K562 (cell line): ENCODE measurements at regions not wholly inside any gene's neighbourhood (a gene's known extent, or its start where the extent isn't known, plus 50 kb on each side); places are given as distances from the start of the nearest gene placed in this dataset.

Experiments used
- EZH2 ChIP-seq: IDR thresholded peaks from 2 replicates; pipeline ENCODE4 v1.6.1; 2012; ENCODE audit warnings: low read depth, mild to moderate bottlenecking, inconsistent platforms, low read length, borderline replicate concordance
- FOSL1 ChIP-seq: fragments of 200-800 bp; sonication (Bioruptor generic); conservative IDR thresholded peaks from 2 replicates; pipeline ENCODE4 v1.6.1; 2016; ENCODE audit warnings: missing genetic modification characterization, missing compliant biosample characterization
- KDM1A ChIP-seq, 2 experiments: fragments of 450-650 bp; IDR thresholded peaks; 2 replicates each; pipeline ENCODE4 v1.6.1; 2016; ENCODE audit warnings: mild to moderate bottlenecking in 2 of 2
- TCF7 ChIP-seq: sonication (generic); IDR thresholded peaks from 2 replicates; pipeline ENCODE4 v1.6.1; 2016; ENCODE audit warnings: antibody characterized with exemption, borderline replicate concordance
- TF ChIP-seq, protein P1 (sequence below), 2 experiments: IDR thresholded peaks; 2 replicates each; pipeline ENCODE4 v1.6.1; 2012; ENCODE audit warnings: improper control_type of control experiment in 2 of 2, low read depth in 2 of 2, low read length in 2 of 2, borderline replicate concordance in 1 of 2
- TF ChIP-seq, protein P2 (sequence below), 3 experiments: IDR thresholded peaks in 2 of 3; conservative IDR thresholded peaks in 1 of 3; 2 replicates each; pipeline ENCODE4 v1.5.1; 2011 to 2012; ENCODE audit warnings: low read length in 3 of 3, mild to moderate bottlenecking in 3 of 3, control low read depth in 2 of 3, improper control_type of control experiment in 1 of 3, inconsistent platforms in 1 of 3, low read depth in 1 of 3, mixed read lengths in 1 of 3, moderate library complexity in 1 of 3; ENCODE audit not compliant: insufficient read depth in 2 of 3
- TF ChIP-seq, protein P3 (sequence below): fragments of 450-650 bp; IDR thresholded peaks from 2 replicates; pipeline ENCODE4 v1.6.1; 2016; ENCODE audit warnings: missing biosample characterization, missing genetic modification characterization
- TF ChIP-seq, protein P4 (sequence below), 2 experiments: IDR thresholded peaks; 2 replicates each; pipeline ENCODE4 v1.6.1; 2011; ENCODE audit warnings: borderline replicate concordance in 1 of 2, control low read depth in 1 of 2, low read depth in 1 of 2, low read length in 1 of 2, mild to moderate bottlenecking in 1 of 2, mixed read lengths in 1 of 2, moderate library complexity in 1 of 2; ENCODE audit not compliant: insufficient read depth in 1 of 2, insufficient read length in 1 of 2, poor library complexity in 1 of 2, severe bottlenecking in 1 of 2; ENCODE audit errors: extremely low read depth in 1 of 2

DNA sequence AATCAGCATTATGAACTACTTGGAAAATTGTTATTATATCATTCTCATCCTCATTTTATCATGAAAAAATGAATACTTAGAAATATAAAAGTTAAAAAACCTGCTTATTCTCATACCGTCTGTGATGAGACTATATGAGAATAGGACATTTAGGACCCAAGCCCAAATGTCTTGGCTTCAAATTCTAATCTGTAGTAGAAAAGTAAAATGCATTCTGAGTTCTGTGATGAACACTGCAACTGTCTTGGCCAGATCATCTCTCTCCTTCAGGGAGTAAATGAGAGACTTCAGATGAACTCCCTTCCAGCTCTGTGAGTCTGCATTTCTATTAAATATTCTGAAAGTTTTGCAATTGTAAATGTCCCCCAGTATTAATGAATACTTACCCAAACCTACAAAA, 940.7 kb upstream of the KLHL29 start:
- TF ChIP-seq, protein P1, sequence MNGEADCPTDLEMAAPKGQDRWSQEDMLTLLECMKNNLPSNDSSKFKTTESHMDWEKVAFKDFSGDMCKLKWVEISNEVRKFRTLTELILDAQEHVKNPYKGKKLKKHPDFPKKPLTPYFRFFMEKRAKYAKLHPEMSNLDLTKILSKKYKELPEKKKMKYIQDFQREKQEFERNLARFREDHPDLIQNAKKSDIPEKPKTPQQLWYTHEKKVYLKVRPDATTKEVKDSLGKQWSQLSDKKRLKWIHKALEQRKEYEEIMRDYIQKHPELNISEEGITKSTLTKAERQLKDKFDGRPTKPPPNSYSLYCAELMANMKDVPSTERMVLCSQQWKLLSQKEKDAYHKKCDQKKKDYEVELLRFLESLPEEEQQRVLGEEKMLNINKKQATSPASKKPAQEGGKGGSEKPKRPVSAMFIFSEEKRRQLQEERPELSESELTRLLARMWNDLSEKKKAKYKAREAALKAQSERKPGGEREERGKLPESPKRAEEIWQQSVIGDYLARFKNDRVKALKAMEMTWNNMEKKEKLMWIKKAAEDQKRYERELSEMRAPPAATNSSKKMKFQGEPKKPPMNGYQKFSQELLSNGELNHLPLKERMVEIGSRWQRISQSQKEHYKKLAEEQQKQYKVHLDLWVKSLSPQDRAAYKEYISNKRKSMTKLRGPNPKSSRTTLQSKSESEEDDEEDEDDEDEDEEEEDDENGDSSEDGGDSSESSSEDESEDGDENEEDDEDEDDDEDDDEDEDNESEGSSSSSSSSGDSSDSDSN (IDR thresholded peaks at IDR 0.05; ENCODE audit: borderline replicate concordance in 1 of 2, low read depth in 2 of 2, low read length in 2 of 2), result no peak
- no peak for TF ChIP-seq KDM1A (IDR thresholded peaks at IDR 0.05)
- TF ChIP-seq TCF7, result no peak
- TF ChIP-seq, protein P2, sequence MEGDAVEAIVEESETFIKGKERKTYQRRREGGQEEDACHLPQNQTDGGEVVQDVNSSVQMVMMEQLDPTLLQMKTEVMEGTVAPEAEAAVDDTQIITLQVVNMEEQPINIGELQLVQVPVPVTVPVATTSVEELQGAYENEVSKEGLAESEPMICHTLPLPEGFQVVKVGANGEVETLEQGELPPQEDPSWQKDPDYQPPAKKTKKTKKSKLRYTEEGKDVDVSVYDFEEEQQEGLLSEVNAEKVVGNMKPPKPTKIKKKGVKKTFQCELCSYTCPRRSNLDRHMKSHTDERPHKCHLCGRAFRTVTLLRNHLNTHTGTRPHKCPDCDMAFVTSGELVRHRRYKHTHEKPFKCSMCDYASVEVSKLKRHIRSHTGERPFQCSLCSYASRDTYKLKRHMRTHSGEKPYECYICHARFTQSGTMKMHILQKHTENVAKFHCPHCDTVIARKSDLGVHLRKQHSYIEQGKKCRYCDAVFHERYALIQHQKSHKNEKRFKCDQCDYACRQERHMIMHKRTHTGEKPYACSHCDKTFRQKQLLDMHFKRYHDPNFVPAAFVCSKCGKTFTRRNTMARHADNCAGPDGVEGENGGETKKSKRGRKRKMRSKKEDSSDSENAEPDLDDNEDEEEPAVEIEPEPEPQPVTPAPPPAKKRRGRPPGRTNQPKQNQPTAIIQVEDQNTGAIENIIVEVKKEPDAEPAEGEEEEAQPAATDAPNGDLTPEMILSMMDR (IDR thresholded peaks at IDR 0.05 in 2 of 3, conservative IDR thresholded peaks at IDR 0.05 in 1 of 3; ENCODE audit: insufficient read depth in 2 of 3, low read depth in 1 of 3, low read length in 3 of 3), result no peak
- TF ChIP-seq, protein P3, sequence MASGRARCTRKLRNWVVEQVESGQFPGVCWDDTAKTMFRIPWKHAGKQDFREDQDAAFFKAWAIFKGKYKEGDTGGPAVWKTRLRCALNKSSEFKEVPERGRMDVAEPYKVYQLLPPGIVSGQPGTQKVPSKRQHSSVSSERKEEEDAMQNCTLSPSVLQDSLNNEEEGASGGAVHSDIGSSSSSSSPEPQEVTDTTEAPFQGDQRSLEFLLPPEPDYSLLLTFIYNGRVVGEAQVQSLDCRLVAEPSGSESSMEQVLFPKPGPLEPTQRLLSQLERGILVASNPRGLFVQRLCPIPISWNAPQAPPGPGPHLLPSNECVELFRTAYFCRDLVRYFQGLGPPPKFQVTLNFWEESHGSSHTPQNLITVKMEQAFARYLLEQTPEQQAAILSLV (tag), result no peak
- TF ChIP-seq FOSL1 (tag), result no peak
- no peak for TF ChIP-seq EZH2
- TF ChIP-seq, protein P4, sequence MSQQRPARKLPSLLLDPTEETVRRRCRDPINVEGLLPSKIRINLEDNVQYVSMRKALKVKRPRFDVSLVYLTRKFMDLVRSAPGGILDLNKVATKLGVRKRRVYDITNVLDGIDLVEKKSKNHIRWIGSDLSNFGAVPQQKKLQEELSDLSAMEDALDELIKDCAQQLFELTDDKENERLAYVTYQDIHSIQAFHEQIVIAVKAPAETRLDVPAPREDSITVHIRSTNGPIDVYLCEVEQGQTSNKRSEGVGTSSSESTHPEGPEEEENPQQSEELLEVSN (IDR thresholded peaks at IDR 0.05; ENCODE audit: borderline replicate concordance in 1 of 2, extremely low read depth in 1 of 2, insufficient read depth in 1 of 2, insufficient read length in 1 of 2, low read depth in 1 of 2, low read length in 1 of 2, poor library complexity in 1 of 2, severe bottlenecking in 1 of 2), result no peak
